AG09309 (cell line): ENCODE measurements at regions not wholly inside any gene's neighbourhood (a gene's known extent, or its start where the extent isn't known, plus 50 kb on each side); places are given as distances from the start of the nearest gene placed in this dataset.

Experiments used
- DNase-seq: peaks from one replicate; pipeline ENCODE4 v3.0.0-alpha.2; 2010; ENCODE audit warnings: low read depth
- H3K4me3 ChIP-seq: 2 replicates; pipeline ENCODE4 v1.5.1; 2011; ENCODE audit warnings: mild to moderate bottlenecking, low read depth, low read length, moderate library complexity; ENCODE audit not compliant: control insufficient read depth
- TF ChIP-seq, protein P1 (sequence below): IDR thresholded peaks from 2 replicates; pipeline ENCODE4 v1.5.1; 2011; ENCODE audit warnings: mild to moderate bottlenecking, low read depth, low read length, inconsistent platforms; ENCODE audit not compliant: insufficient read depth, control insufficient read depth; ENCODE audit errors: missing control alignments

DNA sequence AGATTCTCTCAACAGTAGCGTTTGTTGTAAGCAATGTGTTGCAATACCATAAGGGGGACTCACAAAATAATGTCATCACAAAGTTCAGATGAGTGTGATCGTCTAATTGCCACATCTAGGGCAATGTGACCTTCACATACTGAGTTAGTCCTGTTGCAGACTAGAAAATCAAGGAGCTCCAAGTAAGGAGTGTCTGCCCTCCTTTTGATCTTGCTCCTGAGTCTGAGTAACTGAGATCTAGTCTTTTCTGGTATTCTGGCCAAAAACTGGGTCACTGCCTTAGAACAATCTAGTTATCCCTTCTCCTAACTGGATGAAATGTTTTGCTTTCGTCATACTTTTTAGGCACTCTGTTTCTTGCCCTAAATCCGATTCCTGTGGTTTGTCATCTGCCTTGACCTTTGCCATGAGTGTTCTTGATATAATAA, 712.1 kb downstream of the CDH11 start:
- no peak for DNase-seq
- TF ChIP-seq, protein P1, sequence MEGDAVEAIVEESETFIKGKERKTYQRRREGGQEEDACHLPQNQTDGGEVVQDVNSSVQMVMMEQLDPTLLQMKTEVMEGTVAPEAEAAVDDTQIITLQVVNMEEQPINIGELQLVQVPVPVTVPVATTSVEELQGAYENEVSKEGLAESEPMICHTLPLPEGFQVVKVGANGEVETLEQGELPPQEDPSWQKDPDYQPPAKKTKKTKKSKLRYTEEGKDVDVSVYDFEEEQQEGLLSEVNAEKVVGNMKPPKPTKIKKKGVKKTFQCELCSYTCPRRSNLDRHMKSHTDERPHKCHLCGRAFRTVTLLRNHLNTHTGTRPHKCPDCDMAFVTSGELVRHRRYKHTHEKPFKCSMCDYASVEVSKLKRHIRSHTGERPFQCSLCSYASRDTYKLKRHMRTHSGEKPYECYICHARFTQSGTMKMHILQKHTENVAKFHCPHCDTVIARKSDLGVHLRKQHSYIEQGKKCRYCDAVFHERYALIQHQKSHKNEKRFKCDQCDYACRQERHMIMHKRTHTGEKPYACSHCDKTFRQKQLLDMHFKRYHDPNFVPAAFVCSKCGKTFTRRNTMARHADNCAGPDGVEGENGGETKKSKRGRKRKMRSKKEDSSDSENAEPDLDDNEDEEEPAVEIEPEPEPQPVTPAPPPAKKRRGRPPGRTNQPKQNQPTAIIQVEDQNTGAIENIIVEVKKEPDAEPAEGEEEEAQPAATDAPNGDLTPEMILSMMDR = no peak

DNA sequence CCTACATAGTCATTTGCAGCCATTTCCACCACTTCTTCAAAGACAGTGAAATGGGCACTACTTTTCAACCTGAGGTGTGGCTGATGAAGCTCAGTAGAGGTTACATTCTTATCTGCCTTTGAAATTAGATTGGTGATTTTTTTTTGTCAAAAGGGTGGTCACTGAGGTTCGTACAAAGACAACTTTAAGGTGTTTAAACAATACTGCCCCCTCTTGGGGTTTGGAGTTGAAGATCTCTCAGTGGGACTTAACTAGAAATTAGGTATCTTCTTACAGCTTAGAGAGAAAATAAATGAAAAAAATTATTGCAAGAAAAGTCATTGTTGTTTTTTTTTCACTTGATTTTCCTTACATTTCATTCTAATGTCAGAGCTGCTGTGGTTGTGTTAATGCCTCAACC, 713.2 kb downstream of the CDH11 start:
- no peak for DNase-seq
- H3K4me3 ChIP-seq = no peak overlapping the region
- TF ChIP-seq, protein P1 = no peak

More for the DNA sequence above, 712.1 kb downstream of the CDH11 start:
- H3K4me3 ChIP-seq = no peak overlapping the region

DNA sequence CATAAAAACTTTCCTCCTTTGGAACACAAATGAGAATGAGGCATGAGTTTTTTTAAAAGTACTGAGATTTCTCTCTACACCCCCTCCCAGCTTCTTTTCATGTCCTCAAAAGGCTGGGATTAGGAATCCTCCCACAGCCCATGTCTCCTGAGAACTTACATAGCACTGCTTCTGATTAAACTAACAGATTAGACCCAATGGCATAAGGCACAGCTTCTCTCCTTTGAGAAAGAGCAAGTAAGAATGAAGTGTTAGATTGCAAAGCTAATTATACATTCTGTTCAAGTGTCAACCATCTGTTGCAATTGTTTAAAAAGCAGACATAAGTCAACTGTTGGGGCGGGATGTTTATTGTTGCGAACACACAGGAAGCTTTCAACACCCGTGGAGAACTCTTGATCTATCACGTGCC, 715.1 kb downstream of the CDH11 start:
- DNase-seq = no peak
- H3K4me3 ChIP-seq = no peak overlapping the region
- TF ChIP-seq, protein P1 = no peak

DNA sequence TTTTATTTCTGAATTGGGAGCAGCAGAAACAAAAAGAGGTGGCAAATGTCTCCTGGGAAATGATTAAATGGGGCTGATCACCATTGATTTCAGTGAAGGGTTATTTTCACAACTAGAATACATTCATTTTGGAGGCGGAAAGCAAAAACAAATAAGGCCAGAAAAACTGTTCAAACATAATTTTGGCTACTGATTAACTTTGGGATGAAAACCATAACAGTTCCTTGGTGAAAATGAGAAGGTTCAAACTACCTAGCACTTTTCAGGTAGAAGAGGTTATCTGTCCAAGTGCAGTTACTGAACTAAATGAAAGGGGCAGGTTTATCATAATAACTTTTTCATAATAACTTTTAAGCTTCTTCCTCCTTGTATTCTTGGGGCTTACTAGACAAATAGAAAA, 718.5 kb downstream of the CDH11 start:
- no peak for DNase-seq
- no peak overlapping the region for H3K4me3 ChIP-seq
- TF ChIP-seq, protein P1 = no peak

DNA sequence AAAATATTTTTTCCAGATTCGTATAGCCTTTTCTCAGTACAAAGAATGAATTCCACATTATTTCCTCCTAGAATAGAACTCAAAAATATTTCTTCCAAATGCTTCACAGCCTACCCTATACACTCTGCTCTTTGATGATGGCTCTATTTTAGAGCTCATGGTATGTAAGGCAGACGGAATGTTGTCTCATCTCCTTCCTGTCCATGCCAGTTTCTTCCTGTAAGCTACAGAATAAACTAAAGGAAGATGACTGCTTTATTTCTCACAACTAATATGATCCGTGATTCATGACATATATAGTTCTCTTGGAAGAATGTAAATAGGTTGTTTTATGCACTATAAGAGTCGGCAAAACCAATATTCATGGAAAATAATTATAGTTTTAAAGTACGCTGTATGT, 723.1 kb downstream of the CDH11 start:
- no peak overlapping the region for H3K4me3 ChIP-seq
- DNase-seq = no peak
- TF ChIP-seq, protein P1 = no peak

DNA sequence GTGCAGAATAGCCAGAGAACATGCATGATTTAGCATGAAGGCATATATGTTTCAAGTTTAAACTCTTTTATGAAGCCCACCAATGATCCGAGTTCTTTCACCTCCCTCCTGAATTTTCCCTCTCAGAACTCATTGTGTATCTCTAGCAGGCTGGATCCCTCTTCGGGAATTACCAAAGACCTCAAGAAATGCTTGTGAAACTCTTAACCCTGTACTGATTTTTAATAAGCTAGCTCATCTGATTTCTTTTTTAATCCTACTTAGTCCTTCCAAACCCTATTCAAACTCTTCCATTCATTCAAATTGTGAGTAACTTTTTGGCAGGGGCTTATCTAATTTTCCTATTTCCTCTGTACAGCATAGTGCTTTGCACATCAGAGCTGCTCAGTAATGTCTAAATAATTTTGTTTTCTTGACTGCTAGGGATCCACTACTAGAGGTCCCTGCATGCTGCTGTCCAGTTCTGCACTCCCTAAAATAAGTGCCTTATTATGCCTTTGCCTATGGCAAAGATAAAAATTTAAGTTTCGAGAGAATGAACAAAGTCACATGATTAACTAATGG, 723.8 kb downstream of the CDH11 start:
- TF ChIP-seq, protein P1 = no peak
- DNase-seq = no peak
- H3K4me3 ChIP-seq = no peak overlapping the region

DNA sequence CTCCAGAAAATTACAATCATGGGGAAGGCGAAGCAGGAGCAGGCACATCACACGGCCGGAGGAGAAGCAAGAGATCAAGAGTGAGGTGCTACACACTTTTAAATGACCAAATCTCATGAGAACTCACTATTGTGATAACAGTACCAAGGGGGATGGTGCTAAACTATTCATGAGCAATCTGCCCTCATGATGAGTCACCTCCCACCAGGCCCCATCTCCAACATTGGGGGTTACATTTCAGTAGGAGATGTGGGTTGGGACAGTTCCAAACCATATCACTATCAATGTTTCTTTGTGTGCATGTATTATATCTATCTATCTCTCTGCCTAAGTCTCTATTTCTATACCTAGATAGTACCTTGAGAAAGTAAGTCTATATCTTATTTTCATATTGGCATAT, 724.8 kb downstream of the CDH11 start:
- no peak overlapping the region for H3K4me3 ChIP-seq
- TF ChIP-seq, protein P1 = no peak
- DNase-seq = no peak
